ENCODE measurements at regions not wholly inside any gene's neighbourhood (a gene's known extent, or its start where the extent isn't known, plus 50 kb on each side); places are given as distances from the start of the nearest gene placed in this dataset.

DNA sequence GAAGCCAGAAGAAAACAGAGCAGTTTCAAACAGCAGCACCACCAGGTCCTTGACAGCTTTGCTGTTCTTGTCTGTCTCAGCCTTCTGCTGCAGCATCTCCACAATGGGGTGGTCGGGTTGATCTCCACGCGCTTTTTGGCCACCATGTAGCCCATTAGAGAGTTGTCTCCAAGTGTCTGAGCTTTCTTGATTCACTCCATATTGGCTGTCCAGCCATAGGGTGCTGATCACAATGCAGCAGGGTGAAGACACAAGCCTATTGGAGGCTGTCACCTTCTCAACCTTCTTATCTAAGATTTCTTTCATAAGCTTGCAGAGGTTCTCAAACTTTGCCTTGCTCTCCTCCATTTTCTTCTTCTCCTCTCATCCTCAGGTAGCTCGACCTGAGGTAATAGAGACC lies 175.4 kb upstream of the S100G start:
- intact Hi-C loops (cut with DNase I): no loop called here
- DNase-seq: no peak
- no peaks in the 10 kb centered on the region for H3K27me3 ChIP-seq
- no peaks in the 10 kb centered on the region for H3K9me3 ChIP-seq
- TF ChIP-seq, protein P1, sequence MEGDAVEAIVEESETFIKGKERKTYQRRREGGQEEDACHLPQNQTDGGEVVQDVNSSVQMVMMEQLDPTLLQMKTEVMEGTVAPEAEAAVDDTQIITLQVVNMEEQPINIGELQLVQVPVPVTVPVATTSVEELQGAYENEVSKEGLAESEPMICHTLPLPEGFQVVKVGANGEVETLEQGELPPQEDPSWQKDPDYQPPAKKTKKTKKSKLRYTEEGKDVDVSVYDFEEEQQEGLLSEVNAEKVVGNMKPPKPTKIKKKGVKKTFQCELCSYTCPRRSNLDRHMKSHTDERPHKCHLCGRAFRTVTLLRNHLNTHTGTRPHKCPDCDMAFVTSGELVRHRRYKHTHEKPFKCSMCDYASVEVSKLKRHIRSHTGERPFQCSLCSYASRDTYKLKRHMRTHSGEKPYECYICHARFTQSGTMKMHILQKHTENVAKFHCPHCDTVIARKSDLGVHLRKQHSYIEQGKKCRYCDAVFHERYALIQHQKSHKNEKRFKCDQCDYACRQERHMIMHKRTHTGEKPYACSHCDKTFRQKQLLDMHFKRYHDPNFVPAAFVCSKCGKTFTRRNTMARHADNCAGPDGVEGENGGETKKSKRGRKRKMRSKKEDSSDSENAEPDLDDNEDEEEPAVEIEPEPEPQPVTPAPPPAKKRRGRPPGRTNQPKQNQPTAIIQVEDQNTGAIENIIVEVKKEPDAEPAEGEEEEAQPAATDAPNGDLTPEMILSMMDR (IDR thresholded peaks at IDR 0.05): no peak
- H3K27ac ChIP-seq: no peak overlapping the region
- no peak for ATAC-seq
- no peaks in the 10 kb centered on the region for H3K4me1 ChIP-seq
- H3K36me3 ChIP-seq: no peaks in the 10 kb centered on the region
- no peak overlapping the region for H3K4me3 ChIP-seq

DNA sequence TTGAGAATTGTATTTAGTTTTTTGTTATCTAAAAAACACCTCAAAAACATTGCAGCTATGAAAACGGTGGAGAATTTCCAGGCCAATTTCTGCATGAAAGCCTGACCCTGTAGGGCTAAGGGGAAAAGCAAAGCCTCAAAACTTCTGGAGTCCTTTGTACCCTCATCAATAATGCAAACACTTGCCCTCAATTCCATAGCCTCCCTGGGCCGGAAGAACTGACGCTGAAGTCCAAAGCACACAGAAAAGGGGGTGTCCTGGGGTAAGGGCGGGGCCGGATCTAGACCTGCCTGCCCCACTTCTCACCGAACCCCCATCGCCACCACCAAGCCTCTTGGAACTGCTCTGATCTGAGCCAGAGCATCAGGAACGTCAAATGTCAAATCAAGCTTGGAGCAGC lies 173.9 kb upstream of the S100G start:
- Histone ChIP-seq H3K4me1 (no peaks in the 10 kb centered on the region), H3K4me3 (no peak overlapping the region), H3K27ac (no peak overlapping the region), H3K36me3 (no peaks in the 10 kb centered on the region), H3K9me3 (no peaks in the 10 kb centered on the region), H3K27me3 (no peaks in the 10 kb centered on the region)
- intact Hi-C loops (cut with DNase I): no loop called here
- no peak for DNase-seq
- TF ChIP-seq, protein P1 (IDR thresholded peaks at IDR 0.05): no peak
- no peak for ATAC-seq

DNA sequence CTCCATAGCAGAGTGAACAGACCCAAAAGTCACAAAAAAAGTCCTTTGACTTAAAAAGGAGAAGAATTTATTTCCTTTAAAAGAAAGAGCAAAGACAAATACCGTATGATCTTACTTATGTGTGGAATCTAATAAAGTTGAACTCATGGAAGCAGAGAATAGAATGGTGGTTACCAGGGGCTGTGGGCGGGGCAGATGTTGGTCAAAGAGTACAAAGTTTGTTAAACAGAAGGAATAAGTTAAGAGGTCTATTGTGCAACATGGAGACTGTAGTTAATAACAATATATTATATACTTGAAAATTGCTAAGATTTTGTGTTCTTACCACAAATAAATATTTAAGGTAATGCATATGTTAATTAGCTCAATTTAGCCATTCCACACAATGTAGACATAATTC lies 173.3 kb upstream of the S100G start:
- TF ChIP-seq, protein P1 (IDR thresholded peaks at IDR 0.05): no peak
- H3K9me3 ChIP-seq: no peaks in the 10 kb centered on the region
- ATAC-seq (no peak), DNase-seq (no peak)
- intact Hi-C loops (cut with DNase I): no loop called here
- H3K27ac ChIP-seq: no peak overlapping the region
- H3K36me3 ChIP-seq: no peaks in the 10 kb centered on the region
- H3K4me3 ChIP-seq: no peak overlapping the region
- no peaks in the 10 kb centered on the region for H3K27me3 ChIP-seq
- H3K4me1 ChIP-seq: no peaks in the 10 kb centered on the region

DNA sequence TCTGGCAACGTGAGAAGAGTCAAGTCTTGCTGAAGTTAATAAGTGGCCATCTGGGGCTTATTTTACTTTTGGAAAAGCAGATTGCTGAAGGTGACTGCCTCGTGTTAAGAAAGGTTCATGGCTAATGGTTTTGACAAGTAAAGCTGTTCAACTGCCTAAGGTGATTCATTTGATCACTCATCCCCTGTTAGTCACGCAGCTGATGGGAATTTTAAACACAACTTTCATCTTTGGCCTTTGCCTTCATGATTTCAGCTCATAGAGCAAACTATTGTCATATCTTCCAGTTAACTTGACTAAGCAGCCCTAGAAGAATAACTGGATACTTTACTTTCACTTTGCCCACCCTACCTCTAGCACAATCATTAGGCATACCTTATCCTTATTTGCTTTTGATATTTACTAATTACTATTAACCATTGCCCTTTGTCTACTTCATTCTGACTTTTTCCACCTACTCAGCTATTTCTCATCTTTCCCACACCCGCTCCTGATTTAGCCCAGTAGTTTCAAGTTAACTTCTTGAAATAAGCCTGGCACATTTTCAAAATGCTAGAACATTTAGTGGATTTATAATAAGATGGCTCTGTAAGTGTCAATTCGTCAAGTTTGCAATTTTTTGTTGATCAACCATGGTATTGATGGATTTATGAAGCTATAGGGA lies 170.6 kb upstream of the S100G start:
- Histone ChIP-seq H3K36me3 (no peaks in the 10 kb centered on the region), H3K4me1 (no peaks in the 10 kb centered on the region), H3K27ac (no peak overlapping the region), H3K27me3 (no peaks in the 10 kb centered on the region), H3K9me3 (no peaks in the 10 kb centered on the region), H3K4me3 (no peak overlapping the region)
- intact Hi-C loops (cut with DNase I): no loop called here
- DNase-seq (no peak), ATAC-seq (no peak)
- TF ChIP-seq, protein P1 (IDR thresholded peaks at IDR 0.05): no peak

DNA sequence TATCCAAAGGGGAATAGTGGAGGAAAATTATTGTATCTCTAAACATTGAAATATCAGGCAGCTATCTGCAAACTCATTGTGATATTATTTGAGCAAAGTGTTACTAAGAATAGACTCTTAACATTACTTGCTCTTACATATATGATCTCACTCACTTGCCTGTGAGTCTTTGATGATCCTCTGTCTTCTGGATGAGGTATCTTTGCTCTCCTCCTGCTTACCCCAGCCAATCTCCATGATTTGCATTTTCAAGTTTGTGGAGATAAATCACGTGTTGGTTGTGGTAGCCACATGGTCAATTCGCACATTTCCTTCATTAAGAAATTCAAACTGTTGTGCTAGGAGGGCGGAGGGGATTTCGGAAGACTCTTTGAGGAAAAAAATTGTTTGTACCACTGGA lies 169.9 kb upstream of the S100G start:
- intact Hi-C loops (cut with DNase I): no loop called here
- Histone ChIP-seq H3K27ac (no peak overlapping the region), H3K4me1 (no peaks in the 10 kb centered on the region), H3K36me3 (no peaks in the 10 kb centered on the region), H3K27me3 (no peaks in the 10 kb centered on the region), H3K9me3 (no peaks in the 10 kb centered on the region), H3K4me3 (no peak overlapping the region)
- DNase-seq (no peak), ATAC-seq (no peak)
- TF ChIP-seq, protein P1 (IDR thresholded peaks at IDR 0.05): no peak

Data from left lung (tissue), 4 donors.